OCI-LY1 (cell line): ENCODE measurements at regions not wholly inside any gene's neighbourhood (a gene's known extent, or its start where the extent isn't known, plus 50 kb on each side); places are given as distances from the start of the nearest gene placed in this dataset.

Source experiments
- H2AFZ ChIP-seq: fragments of 200-600 bp; sonication (generic), shearing (Covaris generic); 2 replicates; pipeline ENCODE4 v1.6.0; 2014; ENCODE audit warnings: antibody characterized with exemption, mild to moderate bottlenecking, low read length
- H3F3A ChIP-seq: fragments of 200-600 bp; sonication (generic), shearing (Covaris generic); 2 replicates; pipeline ENCODE4 v1.6.0; 2014; ENCODE audit warnings: mild to moderate bottlenecking, antibody characterized with exemption, low read length, moderate library complexity; ENCODE audit not compliant: insufficient read depth
- H3K27ac ChIP-seq: fragments of 200-600 bp; sonication (generic); 2 replicates; pipeline ENCODE4 v1.5.1; 2014; ENCODE audit warnings: low read length, mixed run types, mild to moderate bottlenecking, low read depth; ENCODE audit not compliant: poor library complexity, severe bottlenecking
- H3K27me3 ChIP-seq: fragments of 200-600 bp; sonication (generic); 2 replicates; pipeline ENCODE4 v1.6.0; 2014; ENCODE audit warnings: antibody characterized with exemption, mild to moderate bottlenecking, low read length, moderate library complexity; ENCODE audit not compliant: insufficient read depth
- H3K36me3 ChIP-seq: fragments of 200-600 bp; sonication (generic); 2 replicates; pipeline ENCODE4 v1.6.1; 2014; ENCODE audit warnings: mild to moderate bottlenecking, antibody characterized with exemption, low read length, moderate library complexity, mixed read lengths; ENCODE audit not compliant: insufficient read depth
- H3K4me1 ChIP-seq: fragments of 200-600 bp; sonication (generic); 2 replicates; pipeline ENCODE4 v1.5.1; 2014; ENCODE audit warnings: mild to moderate bottlenecking, low read length, moderate library complexity; ENCODE audit not compliant: insufficient read depth, severe bottlenecking
- H3K4me2 ChIP-seq: fragments of 200-600 bp; sonication (generic), shearing (Covaris generic); 2 replicates; pipeline ENCODE4 v1.6.1; 2014; ENCODE audit warnings: low read length
- H3K4me3 ChIP-seq: fragments of 200-600 bp; sonication (generic); 2 replicates; pipeline ENCODE4 v1.5.1; 2014; ENCODE audit warnings: low read length, low read depth, mild to moderate bottlenecking, mixed read lengths; ENCODE audit not compliant: poor library complexity, severe bottlenecking
- H3K79me2 ChIP-seq: fragments of 200-600 bp; shearing (Covaris generic); 2 replicates; pipeline ENCODE4 v1.6.1; 2016; ENCODE audit warnings: mixed run types, low read length, mixed read lengths; ENCODE audit not compliant: insufficient read depth
- H3K9ac ChIP-seq: fragments of 200-600 bp; sonication (generic), shearing (Covaris generic); 2 replicates; pipeline ENCODE4 v1.6.1; 2014; ENCODE audit warnings: mild to moderate bottlenecking, low read length, mixed read lengths
- H3K9me2 ChIP-seq: fragments of 200-600 bp; sonication (generic), shearing (Covaris generic); 2 replicates; pipeline ENCODE4 v1.6.1; 2014; ENCODE audit warnings: low read depth, mild to moderate bottlenecking, low read length, mixed read lengths
- H3K9me3 ChIP-seq: fragments of 200-600 bp; shearing (Covaris generic); 2 replicates; pipeline ENCODE4 v1.6.1; 2014; ENCODE audit warnings: low read length, mixed read lengths
- H4K20me1 ChIP-seq: fragments of 200-600 bp; sonication (generic), shearing (Covaris generic); 2 replicates; pipeline ENCODE4 v1.6.0; 2016; ENCODE audit warnings: mild to moderate bottlenecking, low read length; ENCODE audit not compliant: insufficient read depth
- EZH2 ChIP-seq: fragments of 200-600 bp; sonication (generic), shearing (Covaris generic); IDR thresholded peaks from 2 replicates; pipeline ENCODE4 v1.8.0; 2017; ENCODE audit warnings: borderline replicate concordance, mixed run types, mild to moderate bottlenecking, antibody characterized with exemption, low read length, moderate library complexity, mixed read lengths
- TF ChIP-seq, protein P1 (sequence below): fragments of 200-600 bp; sonication (generic), shearing (Covaris generic); IDR thresholded peaks from 2 replicates; pipeline ENCODE4 v1.5.1; 2017; ENCODE audit warnings: mild to moderate bottlenecking, antibody characterized with exemption, low read length, moderate library complexity, mixed read lengths

DNA sequence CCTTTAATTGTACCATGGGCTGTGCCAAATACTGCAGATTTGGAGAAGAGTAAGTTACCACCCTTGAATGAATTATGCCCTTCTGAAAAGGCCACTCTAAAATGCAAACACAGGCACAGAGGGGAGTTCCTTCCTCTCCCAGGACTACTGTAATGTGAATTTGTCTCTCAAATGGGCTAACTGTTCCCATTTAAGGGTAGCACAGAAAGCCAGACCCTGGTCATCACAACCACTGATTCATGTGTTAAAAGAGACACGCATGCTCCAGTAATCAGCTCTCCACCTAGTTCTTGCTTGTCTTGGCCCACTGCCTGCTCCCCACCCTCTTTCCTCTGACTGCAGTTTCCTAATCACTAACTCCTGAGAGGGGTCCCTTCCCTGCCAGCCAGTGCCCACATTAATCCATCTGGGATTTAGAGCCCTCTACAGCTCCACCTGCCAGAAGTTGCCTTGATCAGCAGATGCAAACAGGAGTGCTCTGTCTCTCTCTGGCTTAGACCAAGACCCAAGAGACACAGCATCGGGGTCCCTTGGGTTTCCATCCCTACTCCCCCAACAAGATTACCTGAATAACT lies 382.4 kb downstream of the TMEM167A start:
- Histone ChIP-seq H3K9me2 (no peaks in the 10 kb centered on the region), H2AFZ (no peak overlapping the region)

GRCh38 chr5:82692826-82693225 lies 384.4 kb downstream of the TMEM167A start:
- no peak overlapping the region for H3K4me3 ChIP-seq
- H4K20me1 ChIP-seq = no peaks in the 10 kb centered on the region
- H3F3A ChIP-seq = no peaks in the 10 kb centered on the region
- H3K9me2 ChIP-seq = no peaks in the 10 kb centered on the region
- no peaks in the 10 kb centered on the region for H3K9me3 ChIP-seq
- no peak for TF ChIP-seq EZH2
- TF ChIP-seq, protein P1, sequence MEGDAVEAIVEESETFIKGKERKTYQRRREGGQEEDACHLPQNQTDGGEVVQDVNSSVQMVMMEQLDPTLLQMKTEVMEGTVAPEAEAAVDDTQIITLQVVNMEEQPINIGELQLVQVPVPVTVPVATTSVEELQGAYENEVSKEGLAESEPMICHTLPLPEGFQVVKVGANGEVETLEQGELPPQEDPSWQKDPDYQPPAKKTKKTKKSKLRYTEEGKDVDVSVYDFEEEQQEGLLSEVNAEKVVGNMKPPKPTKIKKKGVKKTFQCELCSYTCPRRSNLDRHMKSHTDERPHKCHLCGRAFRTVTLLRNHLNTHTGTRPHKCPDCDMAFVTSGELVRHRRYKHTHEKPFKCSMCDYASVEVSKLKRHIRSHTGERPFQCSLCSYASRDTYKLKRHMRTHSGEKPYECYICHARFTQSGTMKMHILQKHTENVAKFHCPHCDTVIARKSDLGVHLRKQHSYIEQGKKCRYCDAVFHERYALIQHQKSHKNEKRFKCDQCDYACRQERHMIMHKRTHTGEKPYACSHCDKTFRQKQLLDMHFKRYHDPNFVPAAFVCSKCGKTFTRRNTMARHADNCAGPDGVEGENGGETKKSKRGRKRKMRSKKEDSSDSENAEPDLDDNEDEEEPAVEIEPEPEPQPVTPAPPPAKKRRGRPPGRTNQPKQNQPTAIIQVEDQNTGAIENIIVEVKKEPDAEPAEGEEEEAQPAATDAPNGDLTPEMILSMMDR = no peak
- H3K9ac ChIP-seq = no peak overlapping the region
- H3K27me3 ChIP-seq = no peaks in the 10 kb centered on the region
- no peak overlapping the region for H3K4me2 ChIP-seq
- H3K4me1 ChIP-seq = no peaks in the 10 kb centered on the region
- H3K79me2 ChIP-seq = no peaks in the 10 kb centered on the region
- no peak overlapping the region for H2AFZ ChIP-seq
- no peak overlapping the region for H3K27ac ChIP-seq
- no peaks in the 10 kb centered on the region for H3K36me3 ChIP-seq

More for the DNA sequence above, 382.4 kb downstream of the TMEM167A start:
- Histone ChIP-seq H3K9me3 (no peaks in the 10 kb centered on the region), H3K4me1 (no peaks in the 10 kb centered on the region), H3K9ac (no peak overlapping the region), H3K36me3 (no peaks in the 10 kb centered on the region), H3F3A (no peaks in the 10 kb centered on the region), H3K27ac (no peak overlapping the region), H3K4me2 (no peak overlapping the region), H3K4me3 (no peak overlapping the region), H3K27me3 (no peaks in the 10 kb centered on the region), H3K79me2 (no peaks in the 10 kb centered on the region), H4K20me1 (no peaks in the 10 kb centered on the region)
- no peak for TF ChIP-seq EZH2
- TF ChIP-seq, protein P1 = no peak

- no peaks in the 10 kb centered on the region for H3K36me3 ChIP-seq
- no peaks in the 10 kb centered on the region for H3F3A ChIP-seq
Measured at GRCh38 chr5:82684659-82685058, 392.5 kb downstream of the TMEM167A start.

GRCh38 chr5:82684165-82684564 lies 393.0 kb downstream of the TMEM167A start:
- no peak overlapping the region for H3K4me3 ChIP-seq
- no peaks in the 10 kb centered on the region for H3K27me3 ChIP-seq
- no peak overlapping the region for H2AFZ ChIP-seq
- H4K20me1 ChIP-seq = no peaks in the 10 kb centered on the region
- H3K9me2 ChIP-seq = no peaks in the 10 kb centered on the region
- H3K36me3 ChIP-seq = no peaks in the 10 kb centered on the region
- H3K27ac ChIP-seq = no peak overlapping the region
- no peaks in the 10 kb centered on the region for H3K79me2 ChIP-seq
- no peak for TF ChIP-seq EZH2
- TF ChIP-seq, protein P1 = no peak
- no peaks in the 10 kb centered on the region for H3F3A ChIP-seq
- H3K9ac ChIP-seq = no peak overlapping the region
- H3K4me1 ChIP-seq = no peaks in the 10 kb centered on the region
- H3K4me2 ChIP-seq = no peak overlapping the region
- no peaks in the 10 kb centered on the region for H3K9me3 ChIP-seq

More at GRCh38 chr5:82684659-82685058, 392.5 kb downstream of the TMEM167A start:
- Histone ChIP-seq H4K20me1 (no peaks in the 10 kb centered on the region), H2AFZ (no peak overlapping the region), H3K9me2 (no peaks in the 10 kb centered on the region), H3K9me3 (no peaks in the 10 kb centered on the region), H3K4me1 (no peaks in the 10 kb centered on the region), H3K9ac (no peak overlapping the region), H3K27ac (no peak overlapping the region), H3K79me2 (no peaks in the 10 kb centered on the region), H3K4me3 (no peak overlapping the region), H3K4me2 (no peak overlapping the region), H3K27me3 (no peaks in the 10 kb centered on the region)
- TF ChIP-seq EZH2 = no peak
